Renal cortical epithelial cell (primary cell): ENCODE measurements at regions not wholly inside any gene's neighbourhood (a gene's known extent, or its start where the extent isn't known, plus 50 kb on each side); places are given as distances from the start of the nearest gene placed in this dataset.

Experiments used
- DNase-seq: peaks from one replicate; pipeline ENCODE4 v3.0.0-alpha.2; 2011; ENCODE audit warnings: low read depth

DNA sequence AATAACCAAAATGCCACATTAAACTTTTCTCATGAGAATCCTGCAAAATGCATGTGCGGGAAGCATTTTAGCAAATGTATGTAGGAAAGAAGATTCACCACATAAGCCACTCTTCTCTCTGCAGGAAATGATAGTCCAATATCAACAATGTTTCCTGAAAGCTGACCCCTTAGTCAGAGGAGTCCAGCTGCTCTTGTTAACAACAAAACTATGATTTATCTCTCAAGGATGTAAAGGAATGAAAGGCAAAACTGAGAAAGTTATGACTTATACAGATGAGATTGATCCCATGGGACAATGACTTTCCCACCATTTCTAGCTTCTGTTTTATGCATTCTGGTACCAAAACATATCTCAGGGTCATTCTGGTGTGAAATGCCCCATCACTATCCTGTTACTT is 125.0 kb upstream of the EDNRA start:
- no peak for DNase-seq

DNA sequence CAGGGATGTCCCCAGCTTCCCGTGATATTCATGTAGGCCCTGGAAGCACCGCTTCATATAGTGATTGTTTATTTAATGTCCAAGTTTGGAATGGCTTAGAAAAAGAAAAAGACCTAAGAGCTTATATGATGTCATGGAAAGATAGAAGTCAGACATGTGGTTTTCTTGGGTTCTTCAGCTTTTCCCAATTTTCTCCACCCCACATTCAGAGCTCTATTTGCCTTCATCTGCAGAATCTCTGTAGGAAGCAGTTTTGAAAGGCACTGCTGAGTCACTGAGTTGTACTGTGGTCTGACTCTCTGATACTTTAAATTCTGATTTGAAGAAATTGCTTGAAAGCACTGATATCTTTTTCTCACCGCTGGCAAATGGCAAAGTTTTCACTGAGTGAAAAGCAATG is 120.6 kb upstream of the EDNRA start:
- DNase-seq = peak; percentile 78

DNA sequence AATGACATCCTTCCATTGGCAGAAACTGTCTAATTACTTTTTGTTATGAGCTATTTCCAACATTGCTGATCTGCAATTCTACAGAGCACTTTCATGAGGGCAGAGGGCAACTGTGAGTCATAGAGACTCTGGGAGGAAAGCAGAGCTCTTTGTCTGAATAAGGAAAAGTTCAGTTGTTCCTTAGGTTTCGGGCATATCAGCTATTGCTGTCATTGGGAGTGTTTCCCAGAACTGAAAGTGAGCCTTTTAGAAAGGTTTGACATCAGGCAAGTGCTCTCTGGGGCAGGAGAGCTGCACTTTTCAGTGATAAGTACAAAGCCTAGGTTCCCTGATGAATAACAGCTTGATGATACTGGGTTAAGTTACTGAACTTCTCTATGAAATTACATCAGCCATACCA is 119.2 kb upstream of the EDNRA start:
- peak; percentile 95 for DNase-seq

DNA sequence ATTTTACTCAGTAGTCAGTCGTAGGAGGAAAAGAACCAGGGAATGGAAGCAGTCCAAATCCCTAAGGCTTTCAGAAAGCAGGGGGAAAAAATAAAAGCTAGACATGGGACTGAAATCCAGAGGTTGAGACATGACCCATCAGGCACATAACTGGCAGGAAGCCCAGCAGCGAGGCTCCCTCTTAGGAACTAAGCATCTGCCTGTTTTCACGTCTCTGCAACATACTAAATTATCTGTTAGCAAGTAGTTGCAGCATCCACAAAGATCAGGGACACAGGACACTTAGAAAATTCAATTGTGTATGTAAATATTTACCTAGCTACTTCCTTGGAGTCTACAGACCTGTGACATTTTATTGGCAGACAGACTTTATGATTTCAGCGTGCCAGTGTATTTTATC is 118.0 kb upstream of the EDNRA start:
- DNase-seq = peak; percentile 55

GRCh38 chr4:147363514-147363913 is 117.4 kb upstream of the EDNRA start:
- peak; percentile 9 for DNase-seq

GRCh38 chr4:147365396-147365795 is 115.5 kb upstream of the EDNRA start:
- no peak for DNase-seq

- DNase-seq = no peak
These were observed 114.7 kb upstream of the EDNRA start for GRCh38 chr4:147366164-147366563.

GRCh38 chr4:147367891-147368290 is 113.0 kb upstream of the EDNRA start:
- peak; percentile 54 for DNase-seq

DNA sequence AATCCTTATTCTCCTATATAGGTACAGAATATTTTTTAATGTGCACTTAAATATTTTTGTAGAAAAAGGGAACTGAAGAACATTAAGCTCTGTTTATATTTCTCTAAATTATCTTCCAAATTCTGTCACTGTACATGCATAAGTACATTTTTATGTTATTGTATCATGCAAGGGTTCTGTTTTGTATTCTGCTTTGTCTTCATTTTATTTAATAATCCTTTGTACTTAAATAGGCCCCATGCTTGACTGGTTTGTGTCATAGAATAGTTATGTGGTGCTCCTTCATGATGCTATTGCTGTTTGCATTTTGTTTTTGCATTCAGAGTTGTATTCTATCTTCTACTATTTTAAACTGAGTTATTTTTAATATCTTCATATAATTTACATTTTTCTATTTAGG is 111.9 kb upstream of the EDNRA start:
- DNase-seq = peak; percentile 38

GRCh38 chr4:147370473-147370872 is 110.4 kb upstream of the EDNRA start:
- DNase-seq = peak; percentile 83

DNA sequence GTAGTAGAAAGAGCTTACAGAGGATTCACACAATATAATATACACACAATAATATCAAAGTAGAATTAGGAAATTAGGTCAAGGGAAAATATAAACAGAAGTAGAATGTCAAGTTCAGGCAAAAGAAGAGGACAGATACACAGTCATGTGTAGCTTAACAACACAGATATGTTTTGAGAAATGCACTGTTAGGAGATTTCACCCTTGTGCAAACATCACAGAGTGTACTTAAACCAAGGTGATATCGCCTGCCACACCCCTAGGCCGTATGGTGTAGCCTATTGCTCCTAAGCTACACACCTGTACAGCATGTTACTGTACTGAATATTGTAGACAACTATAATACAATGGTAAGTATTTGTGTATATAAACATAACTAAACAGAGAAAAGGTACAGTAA is 110.0 kb upstream of the EDNRA start:
- no peak for DNase-seq

DNA sequence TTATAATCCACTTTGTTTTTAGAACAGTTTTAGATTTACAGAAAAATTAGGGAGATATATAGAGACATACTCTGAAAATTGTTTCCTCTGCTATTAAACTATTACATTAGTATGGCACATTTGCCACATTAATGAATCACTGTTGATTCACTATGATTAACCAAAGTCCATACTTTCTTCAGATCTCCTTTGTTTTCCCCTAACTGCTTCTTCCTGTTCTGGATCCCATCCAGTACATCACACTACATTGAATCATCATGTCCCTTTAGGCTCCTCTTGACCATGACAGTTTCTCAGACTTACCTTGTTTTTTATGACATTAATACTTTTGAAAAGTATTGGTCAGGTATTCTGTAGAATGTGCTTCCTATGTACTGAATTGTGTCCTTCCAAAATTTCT is 109.2 kb upstream of the EDNRA start:
- DNase-seq = peak; percentile 93

- DNase-seq = peak; percentile 37
These were observed 102.1 kb upstream of the EDNRA start for GRCh38 chr4:147378780-147379179.

DNA sequence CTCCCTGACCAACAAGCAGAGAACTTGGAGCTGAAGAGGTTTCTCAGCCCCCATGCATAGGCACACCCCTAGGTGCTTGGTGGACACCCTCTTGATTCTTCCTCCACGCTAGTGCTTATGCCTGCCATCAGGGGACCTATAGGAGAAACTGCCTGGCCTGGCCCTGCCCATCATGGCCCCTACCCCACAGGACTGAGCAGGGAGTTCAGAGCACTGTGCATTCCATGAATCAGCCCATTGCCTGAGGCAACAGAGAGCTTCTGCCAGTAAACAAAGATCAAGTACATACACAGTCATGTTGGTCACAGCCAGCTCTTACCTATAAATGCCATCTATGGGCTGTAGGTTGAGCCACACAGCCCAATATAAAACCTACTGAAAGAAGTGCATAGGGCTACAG is 99.1 kb upstream of the EDNRA start:
- no peak for DNase-seq

DNA sequence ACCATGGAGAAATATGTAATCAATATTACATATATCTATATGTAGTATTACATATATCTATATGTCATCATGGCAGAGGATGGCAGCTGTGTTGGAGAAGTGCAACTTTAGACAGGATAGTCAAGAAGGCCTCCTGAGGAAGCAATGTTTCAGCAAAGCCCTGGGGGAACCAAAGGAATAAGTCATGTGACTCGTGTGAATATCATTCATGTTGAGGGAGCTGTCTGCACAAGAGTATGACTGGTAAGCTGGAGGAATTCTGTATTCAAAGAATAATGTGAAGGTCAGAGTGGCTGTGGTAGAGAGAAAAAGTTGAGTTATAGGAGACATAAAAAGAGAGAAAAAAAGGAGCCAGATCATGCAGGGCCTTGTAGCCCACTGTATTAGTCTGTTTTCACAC is 92.9 kb upstream of the EDNRA start:
- peak; percentile 11 for DNase-seq

GRCh38 chr4:147396105-147396504 is 84.8 kb upstream of the EDNRA start:
- no peak for DNase-seq

- no peak for DNase-seq
These were observed 82.3 kb upstream of the EDNRA start for GRCh38 chr4:147398556-147398955.

DNA sequence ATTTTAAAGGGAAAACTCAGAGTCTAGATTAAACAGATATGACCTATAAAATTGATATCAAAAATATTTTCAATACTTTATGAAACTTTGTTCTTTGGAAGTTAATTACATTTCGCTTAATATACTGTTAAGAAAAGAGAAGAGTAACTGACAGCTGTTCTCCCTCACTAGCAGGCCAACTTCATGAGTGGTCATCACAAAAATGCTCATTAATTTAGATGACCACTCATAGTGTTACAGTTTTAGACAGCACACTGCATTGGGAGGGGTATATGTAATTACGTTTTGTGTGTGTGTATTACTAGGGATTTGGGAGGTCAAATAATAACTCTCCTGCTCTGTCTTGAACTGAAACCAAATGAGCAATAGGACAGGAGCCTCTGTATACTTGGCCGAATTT is 80.2 kb upstream of the EDNRA start:
- DNase-seq = no peak

GRCh38 chr4:147401221-147401620 is 79.7 kb upstream of the EDNRA start:
- no peak for DNase-seq

DNA sequence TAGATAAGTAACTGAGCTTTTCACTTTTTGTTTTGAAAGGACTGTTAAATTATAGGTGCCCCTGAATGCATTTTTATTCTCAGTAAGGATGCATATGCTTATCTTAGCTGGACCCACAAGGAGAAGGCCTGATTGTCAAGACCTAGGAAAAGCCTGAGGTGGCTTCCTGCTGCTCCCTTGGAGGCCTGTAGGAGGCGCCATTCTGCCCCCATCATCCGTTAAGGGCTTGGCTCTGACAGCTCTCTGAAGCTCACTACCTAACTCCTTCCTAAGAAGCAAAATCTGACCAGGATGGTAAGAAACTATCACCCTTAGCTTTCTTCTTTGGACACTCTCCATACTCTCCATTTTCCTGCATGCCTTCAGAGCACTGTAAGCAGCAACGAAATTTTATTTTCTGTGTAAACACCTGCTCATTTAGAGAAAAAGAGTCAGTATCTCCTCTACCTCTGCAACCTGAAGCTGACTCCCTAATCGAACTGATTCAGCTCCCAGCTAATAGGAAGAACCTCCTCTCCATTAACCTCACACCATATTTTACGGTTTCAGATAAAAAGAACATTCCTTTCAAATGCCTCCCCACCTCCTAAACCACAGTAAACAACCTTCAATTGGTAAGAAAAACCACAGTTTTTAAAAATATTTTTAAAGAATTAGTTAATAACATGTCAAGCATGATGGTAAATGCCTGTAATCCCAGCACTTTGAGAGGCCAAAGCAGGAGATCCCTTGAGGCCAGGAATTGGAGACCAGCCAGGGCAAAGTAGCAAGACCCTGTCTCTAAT is 73.4 kb upstream of the EDNRA start:
- peak; percentile 13 for DNase-seq

DNA sequence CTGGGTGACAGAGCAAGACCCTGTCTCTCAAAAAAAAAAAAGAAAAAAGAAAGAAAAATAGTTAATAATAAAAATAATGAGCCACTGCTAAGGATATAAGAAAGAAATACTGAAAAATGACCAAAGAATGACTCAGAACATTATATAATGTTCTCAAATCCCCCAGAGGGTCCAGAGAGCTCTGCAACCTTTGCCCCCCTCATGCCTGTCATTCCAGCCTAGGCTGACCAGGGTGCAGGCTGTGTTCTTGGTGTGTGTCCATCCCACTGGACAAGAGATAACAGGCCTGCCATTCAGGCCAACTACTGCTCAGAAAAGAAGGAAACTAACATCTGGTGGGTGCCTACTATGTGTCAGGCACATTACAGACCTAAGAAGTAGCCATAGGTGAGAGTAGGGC is 72.7 kb upstream of the EDNRA start:
- DNase-seq = no peak

- DNase-seq = no peak
These were observed 71.5 kb upstream of the EDNRA start for GRCh38 chr4:147409350-147409749.

DNA sequence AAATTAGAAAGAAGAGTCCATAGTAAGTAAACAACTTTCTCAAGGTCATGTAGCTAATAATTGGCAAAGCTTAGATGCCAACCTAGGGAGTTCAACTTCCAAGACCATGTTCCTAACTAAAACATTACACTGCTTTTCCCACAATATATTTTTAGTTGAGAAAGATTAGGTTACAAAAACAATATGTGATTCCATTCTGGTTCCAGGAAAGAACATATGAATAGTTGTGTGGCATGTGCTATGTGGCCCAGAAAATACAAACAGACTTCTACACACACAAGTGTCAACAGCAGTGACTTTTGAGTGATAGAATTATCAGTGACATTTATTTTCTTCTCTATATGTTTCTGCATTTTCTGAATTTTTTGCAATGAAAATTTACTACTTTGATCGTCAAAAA is 62.7 kb upstream of the EDNRA start:
- no peak for DNase-seq

DNA sequence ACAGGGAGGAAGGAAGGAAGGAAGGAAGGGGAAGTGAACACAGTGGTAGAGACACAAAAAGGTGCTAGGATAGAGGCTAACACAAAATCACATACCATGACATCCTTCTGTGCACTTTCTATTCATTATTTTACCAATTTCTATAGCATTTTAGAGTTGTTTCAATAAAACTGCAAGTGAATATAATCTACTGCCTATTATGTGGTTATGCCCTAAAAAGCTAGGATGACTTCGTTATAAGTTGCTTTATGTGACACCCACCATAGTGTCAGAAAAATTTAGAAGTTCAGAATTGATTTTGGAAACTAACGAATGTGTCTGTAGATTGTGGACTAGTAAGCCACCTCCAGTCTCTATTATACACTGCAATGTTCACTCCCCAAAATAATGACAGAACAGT is 59.4 kb upstream of the EDNRA start:
- DNase-seq = no peak
